Epithelial cell of prostate (primary cell): ENCODE measurements at regions not wholly inside any gene's neighbourhood (a gene's known extent, or its start where the extent isn't known, plus 50 kb on each side); places are given as distances from the start of the nearest gene placed in this dataset.

Experiments
- DNase-seq: peaks from one replicate; pipeline ENCODE4 v3.0.0-alpha.2; 2011; ENCODE audit warnings: low read depth, low spot score
- H3K27ac ChIP-seq: fragments of 450-650 bp; 2 replicates; pipeline ENCODE4 v1.5.1; 2017; ENCODE audit warnings: mild to moderate bottlenecking

DNA sequence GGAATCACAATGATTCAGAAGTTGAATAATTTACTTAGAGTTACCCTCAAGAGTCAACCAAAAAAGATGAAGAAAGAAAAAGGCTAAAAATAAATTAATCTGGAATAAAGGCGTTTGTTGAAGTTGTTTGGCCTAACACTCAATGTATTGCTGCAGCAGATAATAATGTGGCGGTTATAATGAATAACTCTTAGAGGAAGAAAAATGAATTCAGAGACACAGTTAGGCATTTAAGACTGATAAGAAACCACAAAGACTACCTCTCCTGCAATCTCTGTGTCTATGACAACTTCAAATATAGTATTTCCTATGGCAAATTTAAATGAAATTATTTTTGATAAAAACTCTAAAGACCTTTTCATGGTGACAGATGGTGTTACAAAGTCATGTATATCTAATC, 1369.1 kb upstream of the AGA start:
- DNase-seq = no peak
- no peak overlapping the region for H3K27ac ChIP-seq

DNA sequence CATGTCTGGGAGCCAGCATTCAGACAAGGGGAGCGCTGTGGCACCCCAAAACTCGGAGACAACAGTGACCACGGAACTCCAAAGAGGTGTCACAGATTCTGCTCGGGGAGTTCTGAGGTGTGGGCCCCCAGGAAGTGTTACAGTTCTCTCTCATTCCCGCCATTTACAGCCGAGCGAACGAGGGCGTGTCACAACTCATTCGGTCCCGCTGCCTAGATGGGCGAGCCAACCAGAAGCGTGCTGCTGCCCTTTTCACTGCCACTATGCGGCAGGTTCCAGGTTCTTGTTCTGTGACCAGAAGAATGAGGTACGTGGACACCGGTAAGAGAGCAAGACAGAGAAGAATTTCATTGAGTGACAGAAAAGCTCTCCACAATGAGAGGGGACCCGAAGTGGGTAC, 1370.6 kb upstream of the AGA start:
- DNase-seq = no peak

DNA sequence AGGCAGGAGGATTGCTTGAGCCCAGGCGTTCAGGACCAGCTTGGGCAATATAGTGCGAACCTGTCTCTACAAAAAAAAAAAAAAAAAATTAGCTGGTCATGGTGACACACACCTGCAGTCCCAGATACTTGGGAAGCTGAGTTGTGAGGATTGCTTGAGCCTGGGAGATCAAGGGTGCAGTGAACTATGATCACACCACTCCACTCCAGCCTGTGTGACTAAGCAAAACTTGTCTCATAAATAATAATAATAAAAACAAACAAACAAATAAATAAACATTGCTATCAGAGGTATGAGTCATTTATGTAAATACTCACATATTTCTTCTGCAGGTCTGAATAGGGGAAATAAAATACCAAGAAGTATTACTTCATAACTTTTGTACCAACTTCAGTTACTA, 1372.7 kb upstream of the AGA start:
- DNase-seq = no peak
- no peak overlapping the region for H3K27ac ChIP-seq

More for the DNA sequence above, 1370.6 kb upstream of the AGA start:
- no peak overlapping the region for H3K27ac ChIP-seq

DNA sequence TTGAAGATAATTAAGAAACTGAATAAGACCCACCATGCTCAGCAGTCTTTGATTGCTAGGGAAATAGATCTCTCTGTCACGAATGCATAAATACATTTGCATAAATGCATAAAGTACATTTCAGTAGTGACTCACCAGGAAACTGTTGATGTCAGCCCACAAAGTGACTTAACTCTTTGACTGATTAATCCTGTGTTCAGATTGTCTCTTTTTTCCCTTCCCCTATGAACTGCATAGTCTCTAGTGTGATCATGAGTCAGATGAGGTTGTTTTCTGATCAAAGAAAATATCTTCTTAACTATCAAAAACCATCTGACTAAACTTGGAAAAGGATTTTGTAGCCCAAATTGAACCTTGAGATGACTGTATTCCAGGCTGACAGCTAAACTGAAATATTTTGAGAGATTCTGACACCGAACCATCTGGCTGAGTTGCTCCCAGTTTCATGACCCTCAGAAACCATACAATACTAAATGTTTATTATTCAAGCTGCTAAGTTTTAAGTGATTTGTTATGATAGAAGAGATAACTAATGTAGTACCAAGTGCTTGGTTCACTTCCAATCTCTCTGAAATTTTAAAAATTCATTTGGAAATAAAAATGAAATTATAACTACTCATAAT, 1381.5 kb upstream of the AGA start:
- no peak for DNase-seq

DNA sequence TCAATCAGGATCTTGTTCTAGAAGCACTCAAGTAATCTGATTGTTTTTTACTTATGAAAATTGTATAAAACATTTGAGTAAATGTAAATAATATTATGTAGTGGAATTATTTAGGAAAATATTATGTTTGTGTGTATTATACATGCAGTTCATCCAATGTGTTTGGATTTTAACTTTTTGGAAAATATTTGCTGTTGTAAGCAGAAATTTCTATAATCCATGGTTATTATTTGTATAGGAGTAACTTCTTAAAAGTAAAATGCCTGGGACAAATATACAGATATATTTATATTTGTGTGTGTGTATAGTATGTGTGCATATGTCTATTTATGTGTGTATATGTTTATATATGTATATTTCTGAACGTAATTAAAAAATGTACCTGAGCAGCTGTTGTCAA, 1394.6 kb upstream of the AGA start:
- no peak for DNase-seq
- no peak overlapping the region for H3K27ac ChIP-seq

More for the DNA sequence above, 1381.5 kb upstream of the AGA start:
- H3K27ac ChIP-seq = no peak overlapping the region

DNA sequence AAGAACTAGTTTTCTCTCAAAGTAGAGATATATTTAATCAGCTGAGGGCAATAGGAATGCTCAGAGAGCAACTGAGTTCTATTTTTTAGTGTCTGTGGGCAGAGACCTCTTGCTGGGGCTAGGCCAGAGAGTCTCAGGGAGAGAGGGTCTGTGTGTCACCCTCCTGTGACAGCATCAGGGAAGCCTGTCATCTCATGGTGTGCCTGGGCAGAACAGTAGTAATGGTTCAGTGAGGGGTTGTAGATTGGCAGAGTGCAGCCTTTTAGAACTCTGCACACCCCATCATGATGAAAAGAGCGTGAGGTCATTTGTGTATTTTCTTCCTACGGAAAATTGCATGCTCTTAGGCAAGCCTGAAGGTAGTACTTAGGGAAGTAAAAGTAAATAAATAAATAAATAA, 1396.5 kb upstream of the AGA start:
- no peak for DNase-seq
- H3K27ac ChIP-seq = no peak overlapping the region

DNA sequence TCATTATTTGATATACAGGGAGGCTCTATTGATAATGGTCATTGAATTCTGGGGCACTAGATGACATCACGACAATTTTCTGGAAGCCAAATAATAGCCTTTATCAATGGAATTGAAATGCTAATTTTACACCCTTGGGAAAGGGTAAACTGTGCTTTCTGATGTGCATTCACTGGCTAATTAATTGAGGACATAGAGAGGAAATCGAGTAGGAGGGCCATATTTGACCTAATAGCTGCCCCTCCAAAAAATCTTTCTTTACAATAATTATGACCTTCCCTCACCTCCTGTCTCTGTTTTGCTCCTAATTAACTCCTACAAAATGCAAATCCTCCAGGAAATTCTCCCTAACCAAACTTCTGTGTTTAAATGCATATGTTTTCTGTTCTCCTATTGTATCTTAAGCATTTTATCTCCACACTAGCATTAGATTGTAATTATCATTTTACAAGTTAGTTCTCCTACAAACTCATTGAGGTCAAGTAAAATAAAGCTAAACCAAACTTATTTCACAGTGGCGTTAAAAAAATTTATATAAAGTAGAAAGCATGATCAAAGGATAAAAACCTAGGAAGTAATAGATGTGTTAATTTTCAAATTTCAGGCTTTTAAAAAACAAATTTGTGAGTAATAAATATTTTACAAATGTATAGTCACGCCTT, 1414.0 kb upstream of the AGA start:
- no peak for DNase-seq
- H3K27ac ChIP-seq = no peak overlapping the region

DNA sequence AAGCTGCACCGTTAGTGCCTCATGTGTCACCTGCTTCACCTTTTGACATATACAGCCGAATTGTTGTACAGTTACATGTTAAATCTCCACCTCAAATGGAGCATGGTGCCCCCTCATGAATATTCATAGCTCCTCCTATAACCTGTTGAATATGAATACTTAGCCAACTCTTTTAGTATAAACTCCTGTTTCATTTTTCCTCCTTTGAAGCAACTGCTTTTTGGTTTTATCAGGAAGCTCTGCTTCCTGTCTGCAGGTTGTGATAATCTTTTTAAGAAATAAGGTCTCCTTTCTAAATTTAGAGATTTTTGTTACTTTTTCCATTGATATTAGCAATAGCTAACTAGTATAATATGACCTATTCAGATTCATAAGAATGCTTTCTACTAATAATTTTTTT, 1429.2 kb upstream of the AGA start:
- no peak overlapping the region for H3K27ac ChIP-seq
- no peak for DNase-seq

DNA sequence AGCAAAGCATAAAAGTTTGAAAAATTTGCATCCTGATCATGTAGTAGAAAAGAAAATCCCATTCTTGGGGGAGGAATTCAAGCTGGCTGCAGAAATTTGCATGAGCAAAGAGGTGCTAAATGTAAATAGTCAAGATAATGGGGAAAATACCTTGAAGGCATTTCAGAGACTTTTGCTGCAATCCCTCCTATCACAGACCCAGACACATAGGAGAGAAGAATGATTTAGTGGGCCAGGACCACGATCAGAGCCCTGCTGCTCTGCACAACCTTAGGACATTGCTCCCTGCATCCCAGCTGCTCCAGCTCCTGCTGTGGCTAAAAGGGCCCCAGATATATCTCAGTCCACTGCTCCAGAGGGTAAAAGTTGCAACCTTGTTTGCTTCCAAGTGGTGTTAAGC, 1439.7 kb upstream of the AGA start:
- H3K27ac ChIP-seq = no peak overlapping the region
- DNase-seq = no peak

DNA sequence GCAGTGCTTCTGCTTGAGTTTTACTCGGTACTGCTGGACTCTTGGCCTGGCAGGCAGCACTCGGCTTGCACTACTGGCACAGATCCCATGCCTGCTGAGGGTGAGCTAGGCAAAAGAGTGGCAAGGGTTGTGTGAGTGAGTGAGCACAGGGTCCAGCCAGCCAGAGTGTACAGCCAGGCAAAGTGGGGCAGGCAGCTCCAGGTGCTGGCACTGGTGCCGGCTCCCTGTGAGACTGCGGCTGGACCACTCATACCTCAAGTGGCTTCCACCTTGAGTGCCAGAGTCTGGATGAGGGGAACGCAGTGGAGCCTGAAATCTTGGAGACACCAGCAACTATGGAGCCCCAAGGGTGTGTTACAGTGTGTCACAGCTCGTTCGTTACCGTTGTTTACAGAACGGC, 1451.9 kb upstream of the AGA start:
- DNase-seq = no peak
- no peak overlapping the region for H3K27ac ChIP-seq

DNA sequence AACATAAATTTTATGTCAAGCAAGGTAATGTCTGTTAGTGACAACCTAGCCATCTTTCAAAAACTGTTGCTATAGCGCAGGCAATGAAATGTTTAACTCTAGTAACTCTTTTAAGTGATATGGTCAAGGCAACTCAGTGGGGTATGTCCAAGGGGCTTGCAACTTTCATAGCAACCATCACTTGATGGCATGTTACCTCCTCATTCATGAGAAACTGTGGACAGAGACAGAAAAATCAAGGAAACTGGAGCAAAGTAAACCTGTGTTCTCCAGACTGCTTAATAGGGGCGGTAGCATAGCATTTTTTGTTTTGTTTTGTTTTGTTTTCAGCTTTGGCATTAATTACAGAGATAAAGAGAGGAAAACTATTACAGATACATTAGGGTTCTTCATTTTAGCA, 1456.8 kb upstream of the AGA start:
- H3K27ac ChIP-seq = no peak overlapping the region
- DNase-seq = no peak

DNA sequence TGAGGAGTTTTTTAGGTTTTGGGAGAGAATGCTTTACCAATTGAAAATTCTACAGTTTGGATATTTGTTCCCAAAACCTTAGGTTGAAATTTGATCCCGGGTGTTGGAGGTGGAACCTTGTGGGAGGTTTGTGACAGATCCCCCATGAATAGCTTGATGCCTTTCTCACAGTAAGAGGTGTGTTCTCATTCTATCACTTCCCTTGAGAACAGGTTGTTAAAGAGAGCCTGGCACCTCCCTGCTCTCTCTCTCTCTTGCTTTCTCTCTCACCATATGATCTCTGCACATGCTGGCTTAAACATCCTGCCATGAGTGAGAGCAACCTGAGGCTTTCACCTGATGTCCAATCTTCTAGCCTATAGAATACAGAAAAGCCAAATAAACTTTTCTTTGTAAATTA, 1475.5 kb upstream of the AGA start:
- no peak for DNase-seq

DNA sequence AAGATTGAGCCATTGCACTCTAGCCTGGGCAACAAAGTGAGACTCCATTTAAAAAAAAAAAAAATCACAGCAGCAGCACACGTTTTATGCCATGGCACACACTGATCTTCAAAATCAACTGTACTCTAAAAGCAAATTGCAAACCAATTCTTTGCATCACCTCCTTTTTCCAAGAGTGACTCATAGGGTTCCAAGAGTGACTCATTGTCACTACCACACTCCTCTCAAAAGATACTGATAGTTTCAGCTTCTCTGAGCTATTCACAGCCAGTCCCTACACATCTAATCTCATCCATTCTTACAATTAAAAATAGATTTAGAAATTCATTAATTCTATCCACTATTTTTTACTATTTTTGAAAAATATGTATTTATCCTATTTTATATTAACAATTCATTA, 1494.9 kb upstream of the AGA start:
- DNase-seq = no peak
- no peak overlapping the region for H3K27ac ChIP-seq

More for the DNA sequence above, 1475.5 kb upstream of the AGA start:
- H3K27ac ChIP-seq = no peak overlapping the region

DNA sequence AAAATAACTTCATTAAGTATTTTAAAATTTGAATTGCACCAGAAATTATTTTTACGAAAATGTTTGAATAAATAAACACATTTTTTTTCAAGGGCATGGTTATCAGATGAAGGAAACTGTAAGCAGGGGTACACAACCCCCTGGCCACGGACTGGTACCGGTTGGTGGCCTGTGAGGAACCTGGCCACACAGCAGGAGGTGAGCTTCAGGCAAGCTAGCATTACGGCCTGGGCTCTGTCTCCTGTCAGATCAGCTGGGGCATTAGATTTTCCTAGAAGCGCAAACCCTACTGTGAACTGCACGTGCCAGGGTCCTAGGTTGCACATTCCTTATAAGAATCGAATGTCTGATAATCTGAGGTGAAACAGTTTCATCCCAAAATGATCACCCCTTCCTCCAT, 1499.7 kb upstream of the AGA start:
- no peak for DNase-seq
- no peak overlapping the region for H3K27ac ChIP-seq

DNA sequence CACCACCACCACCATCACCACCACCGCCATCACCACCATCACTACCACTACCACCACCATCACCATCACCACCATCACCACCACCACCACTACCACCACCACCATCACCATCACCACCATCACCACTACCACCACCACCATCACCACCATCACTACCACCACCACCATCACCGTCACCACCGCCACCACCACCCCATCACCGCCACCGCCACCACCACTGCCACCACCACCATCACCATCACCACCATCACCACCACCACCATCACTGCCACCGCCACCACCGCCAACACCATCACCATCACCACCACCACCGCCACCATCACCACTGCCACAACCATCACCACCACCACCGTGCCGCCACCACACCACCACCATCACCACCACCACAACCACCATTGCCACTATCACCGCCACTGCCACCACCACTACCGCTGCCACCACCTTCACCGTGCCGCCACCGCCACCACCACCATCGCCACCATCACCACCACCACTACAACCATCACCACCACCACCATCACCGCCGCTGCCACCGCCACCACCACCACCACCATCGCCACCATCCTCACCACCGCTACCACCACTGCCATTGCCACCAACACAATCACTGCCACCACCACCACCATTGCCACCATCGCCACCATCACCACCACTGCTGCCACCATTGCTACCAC, 1511.3 kb upstream of the AGA start:
- H3K27ac ChIP-seq = no peak overlapping the region
- DNase-seq = no peak

DNA sequence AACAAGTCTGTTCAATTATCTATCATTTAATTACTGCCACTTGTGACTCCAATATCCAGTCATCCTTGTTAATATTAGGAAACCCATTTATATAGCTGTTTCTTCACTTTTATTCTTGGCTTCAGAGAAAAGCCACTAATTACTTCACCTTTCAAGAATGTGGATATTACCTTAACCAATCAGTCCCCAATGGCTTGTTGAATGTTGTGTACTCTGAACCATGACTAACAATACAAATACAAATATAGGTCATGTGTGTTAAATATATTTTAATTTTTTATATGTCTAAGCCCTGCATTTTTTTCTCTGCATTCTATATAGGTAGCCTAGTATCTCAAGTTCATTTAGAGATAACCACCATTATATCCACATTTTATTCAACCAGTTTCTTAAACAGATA, 1513.4 kb upstream of the AGA start:
- no peak overlapping the region for H3K27ac ChIP-seq

DNA sequence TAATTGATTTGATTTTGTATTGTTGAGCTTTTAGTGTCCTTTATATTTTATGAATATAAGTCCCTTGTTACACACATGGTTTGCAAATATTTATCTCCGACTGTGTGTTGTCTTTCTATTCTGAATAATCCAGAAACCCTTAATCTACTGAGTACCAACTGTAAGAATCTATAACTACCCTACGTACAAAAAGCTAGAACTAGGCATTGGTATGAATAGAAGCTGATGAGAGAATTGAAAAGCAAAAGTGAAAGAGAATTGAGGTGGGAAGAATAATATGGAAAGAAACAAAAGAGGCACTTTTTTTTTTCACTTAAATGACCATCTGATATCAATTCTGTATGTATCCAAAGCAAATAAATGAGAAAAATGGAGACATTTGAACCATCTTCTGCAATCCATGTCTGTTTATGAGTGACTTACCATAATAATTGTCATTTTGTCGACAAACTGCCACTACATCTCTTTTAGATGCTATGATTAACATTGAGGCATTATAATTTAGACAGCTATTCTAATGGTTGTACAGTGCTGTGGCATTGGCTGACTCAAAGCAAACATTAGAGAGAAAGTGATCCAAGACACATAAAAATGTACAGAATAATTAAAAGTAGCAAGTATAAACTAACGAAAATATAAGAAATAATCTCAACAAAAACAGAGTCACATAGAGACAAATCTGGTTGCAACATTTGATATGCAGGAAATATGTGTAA, 1516.6 kb upstream of the AGA start:
- no peak overlapping the region for H3K27ac ChIP-seq
- DNase-seq = no peak

More for the DNA sequence above, 1513.4 kb upstream of the AGA start:
- DNase-seq = no peak

DNA sequence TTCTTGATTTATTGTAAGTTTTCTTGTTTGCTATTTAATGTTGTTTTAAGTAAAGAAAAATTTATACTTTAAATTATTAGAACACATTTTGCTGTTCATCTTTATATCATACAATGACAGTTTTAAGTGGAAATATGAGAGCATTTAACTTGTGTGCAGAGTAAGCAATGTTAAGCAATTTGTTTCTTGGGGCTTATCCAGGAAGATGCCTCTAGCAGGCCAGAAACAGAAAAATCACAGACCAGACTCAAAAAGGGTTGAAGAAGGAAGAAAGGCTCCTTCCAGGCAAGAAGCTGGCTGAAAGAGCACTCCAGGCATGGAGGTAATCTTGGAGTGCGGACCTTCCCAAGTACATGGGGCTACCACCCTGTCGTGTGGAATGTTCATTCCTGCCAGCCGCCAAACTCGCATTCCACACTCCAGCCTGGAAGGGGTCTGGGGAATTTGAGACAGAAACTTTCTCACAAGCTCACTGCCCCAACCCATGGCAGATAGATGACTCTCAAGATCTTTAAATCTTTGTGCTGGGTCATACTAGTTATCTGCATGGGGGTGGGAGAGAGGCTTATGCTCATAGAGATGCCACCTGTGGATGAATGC, 1521.3 kb upstream of the AGA start:
- no peak overlapping the region for H3K27ac ChIP-seq
- DNase-seq = no peak

DNA sequence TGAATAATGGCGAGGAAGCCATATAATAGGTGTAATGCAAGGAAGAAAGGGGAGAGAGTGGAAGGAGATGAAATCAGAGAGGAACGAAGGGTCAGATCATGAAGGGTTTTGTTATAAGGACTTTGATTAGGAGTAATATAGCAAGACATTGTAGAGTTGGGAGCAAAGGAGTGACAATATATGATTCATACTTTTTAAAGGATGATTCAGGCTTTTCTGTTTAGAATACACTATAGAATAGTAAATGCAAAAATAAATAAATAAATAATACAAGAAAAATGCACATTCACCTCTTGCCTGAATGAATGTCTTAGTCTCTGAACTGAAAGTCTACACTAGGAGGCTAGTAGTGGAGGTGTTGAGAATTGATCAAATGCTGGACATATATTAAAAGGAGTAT, 1524.4 kb upstream of the AGA start:
- H3K27ac ChIP-seq = no peak overlapping the region
- no peak for DNase-seq

DNA sequence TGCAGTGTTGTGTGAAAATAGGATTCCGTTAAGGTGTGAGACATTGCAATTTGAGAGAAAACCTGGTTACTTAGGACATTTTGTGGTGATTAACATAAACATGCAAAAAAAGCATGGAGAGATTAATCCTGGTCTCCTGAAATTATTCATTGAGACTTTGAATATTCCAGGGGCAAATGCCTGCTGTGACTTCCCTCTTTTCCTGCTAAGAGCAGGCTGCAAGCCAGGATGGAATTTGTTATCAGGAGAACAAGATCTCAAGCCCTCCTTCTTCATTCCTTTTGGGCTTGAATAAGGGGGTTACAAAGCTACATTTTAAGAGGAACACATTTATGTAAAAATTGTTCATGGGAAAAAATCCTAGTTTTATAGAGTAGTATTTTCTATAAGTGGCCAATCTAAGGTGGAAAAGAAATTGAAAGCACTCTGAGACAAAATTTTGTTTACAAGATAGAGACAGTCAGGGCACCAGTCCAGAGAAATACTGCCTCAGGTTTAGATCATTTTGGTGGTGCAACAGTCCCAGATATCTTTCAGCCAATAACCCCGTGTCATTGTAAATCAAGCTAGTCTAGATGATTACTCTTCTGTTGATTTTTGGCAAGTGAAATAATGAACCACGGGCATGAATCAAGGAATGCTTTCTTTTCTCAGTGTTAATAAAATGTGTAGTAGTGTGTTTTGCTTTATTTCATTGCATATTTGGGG, 1528.3 kb upstream of the AGA start:
- DNase-seq = no peak
- no peak overlapping the region for H3K27ac ChIP-seq
